ENCODE measurements at regions not wholly inside any gene's neighbourhood (a gene's known extent, or its start where the extent isn't known, plus 50 kb on each side); places are given as distances from the start of the nearest gene placed in this dataset.

DNA sequence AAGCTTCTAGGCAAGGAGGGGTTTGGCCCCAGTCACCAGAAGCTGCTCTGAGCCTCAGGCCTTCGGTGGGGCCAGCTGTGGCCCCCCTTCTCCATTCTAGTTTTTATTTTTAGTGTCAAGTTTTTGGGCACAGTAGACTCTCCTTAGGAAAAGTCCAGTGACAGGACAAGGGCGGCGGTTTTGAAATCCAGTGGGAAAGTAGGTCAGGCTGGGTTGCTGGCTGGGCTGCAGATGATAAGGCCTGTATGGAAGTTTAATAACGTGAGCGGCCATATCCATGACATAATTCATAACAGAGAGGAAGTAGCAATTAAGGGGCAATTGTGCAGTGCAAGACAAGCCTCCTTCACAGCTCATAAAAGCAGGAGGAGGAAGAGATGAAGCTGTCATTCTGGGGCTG, 87.1 kb upstream of the ZNF716 start:
- no peak overlapping the region for H2BK5ac ChIP-seq (ENCODE audit: low read depth, low read length)
- no peak overlapping the region for H2BK12ac ChIP-seq (ENCODE audit: low read depth, low read length)
- no peak overlapping the region for H4K8ac ChIP-seq (ENCODE audit: extremely low read depth, insufficient read depth, low read length)
- no peak for FAIRE-seq
- H3K23ac ChIP-seq (ENCODE audit: insufficient read length), result no peak overlapping the region
- H3K27me3 ChIP-seq (replicated peaks in 1 of 4; ENCODE audit: control insufficient read depth in 3 of 4, extremely low read depth in 1 of 4, insufficient read depth in 3 of 4, low read length in 3 of 4), result no peaks in the 10 kb centered on the region
- ChIA-PET POLR2A (ENCODE audit: partially characterized antibody) (no interaction called here), CTCF (ENCODE audit: partially characterized antibody) (no interaction called here)
- 78% methylated on average over 5 of the region's 5 CpGs; no CpG with 5 or more reads in 1 of the 2 experiments for WGBS, 2 experiments (ENCODE audit: extremely low coverage in 1 of 2, insufficient coverage in 1 of 2, insufficient read length in 1 of 2, insufficient replicate concordance in 2 of 2, low coverage in 1 of 2, low lambda C conversion rate in 2 of 2, missing lambda C conversion rate in 1 of 2)
- no peaks in the 10 kb centered on the region for H3K4me1 ChIP-seq (replicated peaks in 1 of 4; ENCODE audit: control insufficient read depth in 3 of 4, insufficient read depth in 4 of 4, low read length in 3 of 4)
- no peak overlapping the region for H3K56ac ChIP-seq (replicated peaks; ENCODE audit: insufficient read length, low read depth, low read length)
- no peak overlapping the region for H3K4me3 ChIP-seq (ENCODE audit: extremely low read depth in 1 of 4, insufficient read depth in 2 of 4, low read depth in 3 of 4, low read length in 4 of 4)
- no peak overlapping the region for H4K5ac ChIP-seq (ENCODE audit: insufficient read length, low read depth, low read length)
- no peak overlapping the region for H2AK5ac ChIP-seq (ENCODE audit: low read depth, low read length)
- no peaks in the 10 kb centered on the region; the same call in 1 of the 2 replicates for H3K23me2 ChIP-seq (ENCODE audit: low read depth, low read length)
- H3K14ac ChIP-seq (ENCODE audit: insufficient read length), result no peak overlapping the region
- H2BK20ac ChIP-seq (ENCODE audit: low read length), result no peak overlapping the region
- peaks cover 0 to 2% (median 0%) of the 10 kb centered on the region in 4 experiments; a peak in 1 of 8 replicates for H3K36me3 ChIP-seq (ENCODE audit: control insufficient read depth in 2 of 4, insufficient read depth in 4 of 4, low read length in 3 of 4)
- H3K18ac ChIP-seq (ENCODE audit: extremely low read depth, low read length), result no peak overlapping the region
- H3K9ac ChIP-seq (replicated peaks in 1 of 4; ENCODE audit: extremely low read depth in 1 of 4, low read depth in 3 of 4, low read length in 3 of 4), result no peak overlapping the region
- H2AFZ ChIP-seq (ENCODE audit: low read length), result no peak overlapping the region
- no peak for DNase-seq (ENCODE audit: low read depth in 1 of 2, low spot score in 2 of 2)
- H4K20me1 ChIP-seq (replicated peaks in 1 of 2; ENCODE audit: control insufficient read depth in 1 of 2, insufficient read depth in 2 of 2, low read length in 2 of 2), result no peaks in the 10 kb centered on the region
- H2BK15ac ChIP-seq (ENCODE audit: low read length), result no peak overlapping the region
- no peaks in the 10 kb centered on the region for H3K79me1 ChIP-seq (ENCODE audit: low read depth, low read length)
- no peak overlapping the region for H3K4ac ChIP-seq (replicated peaks; ENCODE audit: insufficient read length, low read depth, low read length)
- H4K91ac ChIP-seq (replicated peaks; ENCODE audit: insufficient read length, low read length), result no peak overlapping the region
- H3K9me3 ChIP-seq (ENCODE audit: insufficient read depth in 2 of 2, low read depth in 1 of 2, low read length in 1 of 2), result peaks cover 67 to 99% of the 10 kb centered on the region in 2 experiments
- H2BK120ac ChIP-seq (replicated peaks; ENCODE audit: low read depth, low read length), result no peak overlapping the region
- H3K4me2 ChIP-seq (ENCODE audit: insufficient read depth in 1 of 2, low read depth in 2 of 2, low read length in 2 of 2), result no peak overlapping the region
- no peak for TF ChIP-seq SIX5 (IDR thresholded peaks at IDR 0.05; ENCODE audit: low read depth, low read length)
- TF ChIP-seq FOSL1 (IDR thresholded peaks at IDR 0.05; ENCODE audit: insufficient read depth, low read depth, low read length), result no peak
- H3K79me2 ChIP-seq (ENCODE audit: control insufficient read depth in 1 of 2, insufficient read depth in 2 of 2, low read length in 2 of 2), result no peaks in the 10 kb centered on the region
- no peak overlapping the region for H3K27ac ChIP-seq (ENCODE audit: low read depth, low read length)

Data from H1 (cell line).